COR-L47 (cell line): ENCODE measurements at regions not wholly inside any gene's neighbourhood (a gene's known extent, or its start where the extent isn't known, plus 50 kb on each side); places are given as distances from the start of the nearest gene placed in this dataset.

ENCODE experiments used
- DNase-seq: peaks from one replicate; lab custom pipeline; 2025; lab: John Stamatoyannopoulos, UW

DNA sequence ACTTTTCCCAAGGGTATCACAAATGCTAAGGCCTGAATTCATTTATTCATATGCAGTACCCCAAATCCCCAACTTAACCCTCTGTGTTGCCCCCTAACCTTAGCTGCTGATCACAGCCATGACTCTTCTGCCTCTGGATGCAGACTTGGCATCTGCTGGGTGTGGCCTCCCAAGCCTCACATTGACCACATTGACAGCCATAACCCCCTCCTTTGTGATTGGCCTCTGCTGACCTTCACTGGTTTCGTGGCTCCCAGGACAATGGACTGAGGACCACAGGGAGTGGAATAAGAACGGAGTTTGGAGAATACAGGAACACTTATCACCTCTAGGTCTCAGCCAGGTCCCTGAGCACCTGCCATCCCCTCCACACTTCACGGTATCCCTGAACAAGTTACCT is 123.6 kb upstream of the CPEB2 start:
- DNase-seq, result no peak

DNA sequence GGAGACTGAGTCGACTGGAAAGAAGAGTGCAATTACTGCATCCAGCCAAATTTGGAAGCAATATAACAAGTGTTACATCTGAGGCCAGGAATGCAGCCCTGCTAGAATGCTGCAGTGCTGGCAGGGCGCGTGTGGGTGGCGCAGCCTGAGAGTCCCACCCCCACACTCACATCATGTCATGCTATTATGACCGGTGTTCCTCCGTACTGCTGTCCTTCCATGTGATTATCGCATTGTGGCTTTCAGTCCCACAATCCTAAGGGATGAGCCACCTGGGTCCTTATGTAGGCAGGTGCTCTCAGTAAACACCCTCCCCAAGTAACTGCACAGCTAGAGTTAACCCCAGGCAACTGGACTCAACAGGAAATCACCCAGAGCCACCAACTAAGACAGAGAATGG is 122.6 kb upstream of the CPEB2 start:
- DNase-seq, result no peak

DNA sequence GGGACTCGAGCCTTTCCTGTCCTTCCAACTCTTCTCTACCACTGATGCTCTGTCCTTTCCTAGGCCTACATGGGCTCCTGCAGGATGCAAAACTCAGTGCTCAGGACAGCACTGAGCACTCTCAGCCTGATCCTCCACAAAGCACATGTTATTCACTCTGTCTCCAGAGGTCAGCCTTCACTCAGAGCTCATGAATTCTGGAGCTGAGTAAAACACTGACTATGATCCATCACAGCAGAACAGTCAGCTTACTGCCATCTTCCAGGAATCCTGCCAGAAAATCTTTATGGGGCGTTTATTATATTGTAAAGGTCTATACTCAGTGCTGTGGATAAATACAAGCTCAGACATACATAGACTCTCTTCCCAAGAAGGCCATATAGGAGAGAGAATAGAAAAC is 121.5 kb upstream of the CPEB2 start:
- DNase-seq, result no peak

DNA sequence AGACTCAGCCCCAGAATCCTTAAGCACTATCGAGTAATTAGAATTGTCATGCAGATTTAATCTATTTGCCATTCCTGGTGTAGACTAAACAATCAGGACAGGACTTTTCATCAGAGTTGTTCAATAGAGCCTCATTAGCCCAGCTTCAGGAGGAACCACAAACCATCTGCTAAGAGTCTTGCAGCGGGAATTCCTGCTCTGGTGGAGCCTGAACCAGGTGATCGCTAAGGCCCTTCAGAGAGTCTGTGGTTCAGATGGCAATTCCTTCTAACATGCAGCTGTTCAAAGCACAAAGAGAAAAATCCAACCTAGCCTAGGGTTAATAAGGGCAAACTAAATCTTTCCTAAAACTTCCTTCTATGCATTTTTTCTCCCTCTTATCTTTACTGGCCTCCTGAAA is 119.1 kb upstream of the CPEB2 start:
- no peak for DNase-seq

DNA sequence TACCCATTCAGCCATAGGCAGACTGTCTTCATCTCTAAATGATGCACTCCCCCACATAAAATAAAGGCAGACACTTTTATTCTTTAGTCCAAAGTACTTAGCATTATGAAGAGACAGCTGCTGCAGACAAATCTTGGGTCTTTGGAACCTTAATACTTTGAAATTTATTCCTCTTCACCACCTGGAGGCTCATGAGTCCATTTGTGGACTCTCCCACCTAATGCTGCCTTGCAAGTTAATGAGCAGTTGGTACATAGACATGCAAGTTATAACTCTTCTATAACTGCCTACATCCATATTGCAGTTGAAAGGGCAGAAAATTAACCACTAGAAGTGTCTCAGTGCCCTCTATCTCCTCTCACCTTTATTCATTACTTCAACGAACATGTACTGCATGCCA is 118.6 kb upstream of the CPEB2 start:
- no peak for DNase-seq

DNA sequence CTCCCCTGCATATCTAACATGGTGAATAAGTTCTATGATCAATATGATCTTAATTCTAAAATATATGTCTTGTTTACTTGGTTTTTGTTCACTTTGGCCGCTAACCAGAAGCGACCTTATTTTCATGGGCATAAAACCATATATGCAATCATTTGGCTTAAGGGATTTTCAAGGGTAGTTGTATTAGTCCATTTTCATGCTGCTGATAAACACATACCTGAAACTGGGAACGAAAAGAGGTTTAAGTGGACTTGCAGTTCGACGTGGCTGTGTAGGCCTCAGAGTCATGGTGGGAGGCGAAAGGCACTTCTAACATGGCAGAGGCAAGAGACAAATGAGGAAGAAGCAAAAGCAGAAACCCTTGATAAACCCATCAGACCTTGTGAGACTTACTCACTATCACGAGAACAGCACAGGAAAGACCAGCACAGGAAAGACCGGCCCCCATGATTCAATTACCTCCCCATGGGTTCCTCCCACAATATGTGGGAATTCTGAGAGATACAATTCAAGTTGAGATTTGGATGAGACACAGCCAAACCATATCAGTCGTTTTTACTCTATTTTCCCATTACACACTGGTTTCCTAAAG is 114.3 kb upstream of the CPEB2 start:
- DNase-seq, result no peak

DNA sequence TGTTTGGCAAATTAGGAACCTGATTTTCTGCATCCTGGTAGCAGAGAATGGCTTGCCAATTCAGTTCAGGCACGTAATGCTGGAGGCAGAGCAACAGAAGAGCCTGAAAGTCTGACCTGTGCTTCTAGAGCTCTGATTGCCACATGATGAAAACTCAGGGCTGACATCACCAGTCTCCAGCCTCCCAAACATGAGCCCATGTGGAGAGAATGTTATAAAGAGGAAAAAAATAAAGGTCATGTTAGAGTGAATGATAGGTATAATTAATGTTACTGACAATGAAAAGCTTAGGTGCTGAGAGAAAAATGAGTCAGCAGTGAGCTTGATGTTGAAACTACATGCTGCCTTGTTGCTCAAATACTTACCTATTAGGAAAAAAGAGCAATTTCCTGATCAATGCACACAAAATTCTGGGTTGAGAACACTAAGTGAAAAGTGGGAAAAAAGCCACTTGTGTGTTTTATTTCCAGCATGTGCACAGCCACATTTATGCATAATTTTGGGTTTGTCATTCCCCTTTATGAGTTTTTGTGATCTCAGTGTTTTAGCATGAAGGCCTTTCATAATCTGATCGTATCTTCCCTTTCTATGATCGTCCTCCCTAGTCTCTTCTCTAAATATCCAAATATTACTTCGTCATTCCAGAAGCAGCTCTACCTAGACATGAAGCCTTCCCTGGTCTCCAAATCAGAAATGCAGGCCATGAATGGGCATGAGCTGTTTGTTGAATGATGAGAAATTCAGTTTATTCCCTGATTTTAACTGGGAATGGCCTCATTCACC is 113.3 kb upstream of the CPEB2 start:
- no peak for DNase-seq

DNA sequence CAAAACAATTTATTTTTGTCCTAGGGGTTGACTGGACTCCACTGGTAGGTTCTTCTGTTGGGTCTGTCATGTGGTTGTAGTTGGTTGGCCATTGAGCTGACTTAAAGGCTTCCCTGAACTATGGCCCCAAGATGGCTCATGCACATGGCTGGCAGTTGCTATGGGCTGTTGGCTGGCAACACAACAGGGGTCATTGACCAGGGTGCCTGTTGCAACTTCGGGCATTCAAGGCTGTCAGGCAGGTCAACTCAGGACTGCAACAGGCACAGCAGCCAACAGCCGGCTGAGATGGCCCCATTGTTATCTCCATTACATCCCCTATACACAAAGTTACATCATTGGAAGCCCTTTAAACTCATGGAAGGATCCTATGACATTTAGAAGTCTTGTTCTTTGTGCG is 109.7 kb upstream of the CPEB2 start:
- DNase-seq, result no peak

DNA sequence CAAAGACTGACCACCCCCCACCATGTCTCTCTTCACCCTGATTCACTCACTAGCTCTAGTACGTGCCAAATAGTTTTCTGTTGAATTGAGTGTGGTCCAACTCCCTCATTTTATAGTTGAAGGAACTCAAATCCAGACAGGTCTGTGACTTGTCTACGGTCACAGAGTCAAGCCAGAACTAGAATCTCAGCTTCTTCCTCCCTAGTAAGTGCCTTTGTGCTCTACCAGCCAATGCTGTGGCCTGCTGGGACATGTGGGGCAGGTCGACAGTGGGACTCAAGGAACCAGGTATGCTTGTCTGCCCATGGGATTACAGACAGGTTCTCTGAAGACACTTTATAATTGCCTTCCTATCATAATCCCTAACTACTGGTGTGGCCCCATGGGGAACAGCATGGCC is 108.6 kb upstream of the CPEB2 start:
- no peak for DNase-seq

DNA sequence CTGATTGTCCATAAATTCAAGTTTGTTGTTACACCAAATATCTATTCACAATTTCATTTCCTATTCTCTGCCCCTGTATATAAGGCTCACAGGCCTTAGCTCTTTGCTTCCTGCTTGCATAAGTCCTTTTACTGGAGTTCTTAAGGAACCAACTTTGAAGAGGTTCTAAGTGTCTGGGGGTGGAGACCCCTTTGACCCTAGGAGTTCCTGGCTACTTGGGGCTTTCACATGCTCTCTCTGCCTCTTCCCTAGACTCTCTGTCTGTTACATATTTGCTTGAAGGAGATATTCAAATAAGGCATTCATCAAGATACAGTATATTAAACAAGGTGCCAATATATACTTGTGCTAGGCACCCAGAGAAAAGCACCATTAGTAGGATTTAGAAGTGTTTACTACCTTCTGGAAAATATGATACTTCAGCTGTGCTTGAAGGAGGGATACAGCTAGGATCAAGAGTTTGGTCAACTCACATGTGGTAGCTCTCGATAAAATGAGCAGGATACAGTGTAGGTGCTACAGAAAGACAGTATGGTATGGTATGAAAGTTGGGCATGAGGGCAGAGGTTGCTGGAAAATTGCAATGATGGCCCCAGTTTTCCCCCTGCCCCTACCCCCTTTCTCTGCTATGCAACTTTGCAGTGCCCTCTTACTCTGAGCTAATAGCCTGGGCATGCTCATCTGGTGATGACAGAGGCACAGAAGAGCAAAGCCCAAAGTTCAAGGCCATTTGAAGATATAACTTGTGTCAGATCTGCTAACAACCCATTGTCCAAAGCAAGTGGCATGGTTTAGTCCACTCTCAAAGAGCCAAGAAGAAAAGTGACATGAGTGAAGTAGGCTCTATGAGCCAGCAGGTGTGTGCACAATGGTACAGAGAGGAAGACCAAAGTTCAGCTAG is 107.6 kb upstream of the CPEB2 start:
- DNase-seq, result no peak

DNA sequence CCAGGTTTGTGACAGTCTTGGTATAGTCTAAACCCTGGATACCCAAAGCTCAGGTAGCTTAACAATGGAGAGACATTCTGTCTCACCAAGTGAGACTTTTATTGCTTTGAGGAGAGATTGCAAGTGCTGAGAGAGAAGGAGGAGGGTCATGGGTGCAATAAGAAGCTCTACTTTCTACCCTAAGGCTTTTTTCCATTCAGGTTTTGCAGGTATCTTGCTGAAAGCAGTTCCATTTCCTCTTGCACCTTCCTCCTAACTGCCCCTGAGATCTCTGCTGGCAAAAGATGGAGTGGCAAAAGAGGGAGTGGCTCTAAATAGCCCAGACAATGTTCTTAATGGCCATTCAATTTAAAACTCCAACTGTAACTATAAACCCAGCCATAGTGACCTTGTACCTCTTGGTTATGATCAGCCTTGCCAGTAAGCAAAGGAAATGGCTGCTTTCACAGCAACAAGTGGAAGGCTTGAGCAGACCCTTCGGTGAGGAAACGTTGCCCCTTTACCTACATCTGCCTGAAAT is 105.6 kb upstream of the CPEB2 start:
- DNase-seq, result no peak

DNA sequence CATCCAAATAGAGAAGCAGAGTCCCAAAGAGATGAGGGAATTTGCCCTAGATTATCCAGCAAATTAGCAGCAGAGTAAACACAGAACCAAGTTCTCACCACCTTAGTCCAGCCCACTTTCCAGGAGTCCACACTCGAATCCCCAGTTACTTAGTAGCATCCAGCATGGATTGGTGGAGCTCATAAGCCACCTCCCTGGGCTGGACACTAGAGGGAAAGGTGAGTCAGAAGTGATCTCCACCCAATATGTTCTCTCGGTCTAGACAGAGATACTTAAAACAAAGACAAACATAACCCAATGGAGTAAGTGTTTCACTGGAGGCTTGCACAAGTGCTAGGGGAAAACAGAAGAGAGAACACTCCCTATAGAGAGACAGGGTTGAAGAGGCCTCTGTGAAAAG is 105.1 kb upstream of the CPEB2 start:
- no peak for DNase-seq

DNA sequence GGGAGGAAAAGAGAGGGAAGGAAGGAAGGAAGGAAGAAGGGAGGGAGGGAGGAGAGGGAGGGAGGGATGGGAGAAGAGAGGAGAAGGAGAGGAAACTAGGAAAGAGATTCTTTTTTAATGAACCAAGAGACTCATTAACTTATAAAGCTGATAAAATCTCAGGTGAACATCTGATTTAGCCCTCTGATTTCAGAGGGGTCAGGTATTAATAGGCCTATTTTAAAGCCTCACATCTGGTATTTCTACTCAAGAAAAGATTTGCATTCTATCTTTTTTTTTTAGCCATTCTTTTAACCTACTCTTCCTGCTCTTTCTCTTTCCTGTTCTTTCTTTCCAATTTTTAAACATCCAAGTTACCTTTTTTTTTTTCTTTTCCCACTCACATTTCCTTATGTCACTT is 103.3 kb upstream of the CPEB2 start:
- DNase-seq, result no peak

DNA sequence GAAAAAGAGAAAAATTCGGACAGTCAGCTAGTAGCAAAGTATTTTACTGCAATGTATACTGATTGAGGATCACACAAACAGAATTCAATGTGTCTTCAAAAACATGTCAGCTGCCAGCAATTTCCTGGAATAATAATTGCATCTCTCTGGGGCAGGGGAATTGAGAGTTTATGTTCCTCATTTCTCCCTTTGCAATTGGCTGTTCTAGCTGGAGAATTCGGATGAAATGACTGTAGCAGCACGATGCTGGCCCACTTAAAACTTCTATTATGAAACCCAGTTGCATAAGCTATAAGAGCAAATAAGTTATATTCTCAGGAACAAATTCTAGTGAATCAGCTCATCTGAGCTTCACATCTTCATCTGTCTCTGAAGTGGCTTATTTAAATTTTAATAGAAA is 99.9 kb upstream of the CPEB2 start:
- DNase-seq, result no peak

DNA sequence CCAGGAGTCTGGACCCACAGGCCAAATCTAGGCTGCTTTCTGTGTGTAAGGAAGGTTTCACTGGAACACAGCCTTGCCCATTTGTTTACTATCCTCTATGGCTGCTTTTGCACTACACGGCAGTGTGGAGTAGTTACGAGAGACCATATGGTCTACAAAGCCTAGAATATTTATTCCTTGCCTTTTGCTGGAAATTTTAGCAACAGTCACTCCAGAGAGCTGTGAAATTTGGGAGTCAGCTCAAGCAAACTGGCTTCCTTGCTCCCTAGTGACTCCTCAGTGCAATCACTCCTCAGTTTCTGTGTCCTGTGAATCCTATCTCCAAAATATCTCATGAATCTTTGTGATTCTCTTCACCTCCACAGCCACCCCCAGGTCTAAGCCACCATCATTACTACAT is 99.0 kb upstream of the CPEB2 start:
- no peak for DNase-seq

DNA sequence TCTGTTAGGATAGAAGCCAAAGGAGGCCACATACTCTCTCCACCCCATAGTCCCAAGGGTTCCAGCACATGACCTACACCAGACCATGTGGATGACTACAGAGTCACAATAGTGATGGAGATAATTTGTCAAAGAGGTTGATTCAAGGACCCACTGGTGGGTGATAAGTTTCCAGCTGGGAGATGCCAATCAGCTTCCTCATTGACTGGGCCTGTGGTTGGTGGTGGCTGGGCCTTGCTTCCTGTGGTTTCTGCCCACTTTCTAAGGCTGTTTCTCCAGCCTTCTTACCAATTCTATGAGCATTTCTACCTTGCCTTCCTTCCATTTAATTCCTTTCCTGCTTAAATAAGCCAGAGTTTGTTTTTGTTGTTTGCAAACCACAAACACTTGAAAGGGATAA is 95.5 kb upstream of the CPEB2 start:
- DNase-seq, result no peak

DNA sequence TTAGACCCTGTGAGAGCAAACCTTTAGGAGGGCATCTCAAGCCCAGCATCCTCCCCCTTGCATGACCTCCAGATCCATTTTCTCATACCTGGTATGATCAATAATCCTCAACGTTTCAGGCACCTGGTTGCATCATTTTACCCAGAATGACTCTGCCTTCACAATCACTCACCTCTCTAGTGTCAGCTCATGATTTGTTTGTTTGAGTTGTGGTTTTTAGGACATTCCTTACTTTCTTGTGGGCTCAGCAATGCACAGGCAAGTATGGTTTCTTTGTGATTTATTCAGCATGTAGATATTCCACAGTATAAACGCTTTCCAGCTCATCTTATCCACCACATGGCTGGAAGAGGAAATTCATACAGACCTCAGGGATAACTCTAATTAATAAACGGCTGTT is 93.6 kb upstream of the CPEB2 start:
- DNase-seq, result no peak

DNA sequence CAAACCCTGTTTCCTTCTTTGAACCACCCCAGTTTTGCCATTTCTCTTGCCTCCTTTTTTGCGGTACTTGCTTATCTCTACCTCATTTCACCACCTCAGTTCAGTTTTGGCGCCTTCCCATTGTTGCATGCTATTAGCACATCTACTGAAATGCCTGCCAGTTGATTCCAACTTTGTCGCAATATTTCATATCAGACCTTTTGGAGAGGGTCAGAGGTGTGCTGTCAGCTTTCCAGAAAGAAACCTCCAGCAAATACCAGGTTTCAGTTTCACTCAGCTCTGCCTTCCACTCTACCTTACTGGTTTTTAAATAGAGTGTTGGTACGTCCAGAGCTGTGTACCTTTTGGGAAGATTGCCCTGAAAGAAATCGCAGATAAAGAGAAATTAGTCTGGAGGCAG is 91.9 kb upstream of the CPEB2 start:
- no peak for DNase-seq

DNA sequence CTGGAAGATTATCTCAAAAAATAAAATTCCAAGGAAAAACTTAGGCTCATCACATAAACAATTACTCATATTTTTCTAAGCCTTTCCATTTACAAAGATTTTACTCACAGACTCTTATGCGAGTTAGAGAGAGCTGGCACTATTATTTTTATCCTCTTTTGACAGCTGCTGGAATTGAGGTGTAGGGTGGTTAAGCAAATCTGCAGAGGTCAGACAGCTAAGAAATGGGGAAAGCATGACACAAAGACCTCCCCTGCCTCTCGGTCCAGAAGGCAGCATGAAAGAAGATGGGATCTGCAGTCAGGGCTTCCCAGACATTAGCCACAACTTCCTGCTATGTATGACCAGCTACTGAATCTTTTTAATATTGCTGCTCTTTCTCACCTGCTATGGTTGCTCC is 89.9 kb upstream of the CPEB2 start:
- no peak for DNase-seq

DNA sequence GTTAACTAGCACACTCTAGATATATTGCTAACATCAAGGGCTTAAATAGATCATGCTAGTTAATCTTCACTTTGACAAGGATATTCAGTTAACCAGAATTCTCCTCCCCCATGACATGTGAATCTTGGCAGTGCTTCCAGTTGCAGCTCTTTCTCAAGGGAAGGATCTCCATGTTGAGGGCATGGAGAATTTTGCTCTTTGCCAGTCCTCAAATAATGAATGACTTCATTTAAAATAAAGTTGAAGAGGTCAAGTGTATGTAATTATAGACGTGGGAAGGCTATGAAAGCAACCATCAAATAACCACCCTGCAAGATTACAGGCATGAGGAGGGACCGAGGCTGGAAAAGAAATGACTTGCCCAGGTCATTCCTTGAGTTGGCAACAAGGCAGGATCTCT is 87.3 kb upstream of the CPEB2 start:
- no peak for DNase-seq

DNA sequence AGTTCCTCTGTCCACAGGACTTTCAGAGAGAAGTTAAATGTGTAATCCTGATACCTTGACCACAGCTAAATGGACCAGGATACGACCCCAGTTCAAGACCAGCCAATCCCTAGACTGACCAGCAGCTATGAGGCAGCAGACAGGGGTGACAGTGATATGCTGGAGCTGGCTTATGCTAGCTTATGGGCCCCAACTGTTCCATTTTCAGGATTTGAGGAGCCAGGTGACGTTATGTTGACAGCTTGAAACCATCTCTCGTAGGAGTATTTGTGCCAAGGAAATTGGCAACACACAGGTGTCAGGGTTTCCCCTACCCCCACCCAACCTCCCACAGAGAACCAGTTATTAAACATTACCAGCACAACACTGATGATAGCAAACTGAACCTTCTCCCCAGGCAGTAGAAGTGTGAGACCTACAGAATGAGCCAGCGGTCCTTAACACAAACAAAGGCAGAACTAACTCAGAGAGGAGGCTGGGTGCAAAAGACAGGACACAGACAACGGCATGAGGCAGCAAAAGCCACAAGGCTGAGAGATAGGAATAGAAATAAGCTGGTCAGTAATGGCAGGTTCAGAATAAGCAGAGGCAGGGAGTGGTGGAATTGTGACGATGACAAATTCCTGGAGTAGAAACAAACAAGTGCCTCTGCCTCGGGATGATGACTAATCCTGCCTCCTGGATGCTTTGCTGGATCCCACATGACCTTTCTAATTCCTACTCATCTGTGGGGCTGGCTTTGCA is 85.6 kb upstream of the CPEB2 start:
- no peak for DNase-seq

DNA sequence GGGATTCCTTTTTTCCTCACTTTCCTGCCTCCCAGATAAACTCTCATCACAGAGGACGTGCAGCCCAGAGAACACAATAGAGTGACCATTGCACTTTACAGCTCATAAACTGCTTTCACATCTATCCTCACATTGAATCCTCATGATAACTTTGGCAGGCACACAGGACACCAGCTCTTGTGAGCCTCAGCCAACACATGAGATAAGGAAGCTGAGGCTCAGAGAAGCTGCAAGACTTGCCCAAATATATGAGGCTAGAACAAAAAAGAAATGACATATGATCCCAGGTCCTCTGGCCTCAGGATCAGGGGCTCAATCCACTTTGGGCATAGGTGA is 85.0 kb upstream of the CPEB2 start:
- DNase-seq, result no peak
